ENCODE measurements at regions not wholly inside any gene's neighbourhood (a gene's known extent, or its start where the extent isn't known, plus 50 kb on each side); places are given as distances from the start of the nearest gene placed in this dataset.

GRCh38 chr20:60509407-60509806, 551.2 kb downstream of the CDH26 start:
- H3K36me3 ChIP-seq = no peaks in the 10 kb centered on the region
- H3K27me3 ChIP-seq (ENCODE audit: insufficient read depth, low read depth, severe bottlenecking) = peaks cover 54% of the 10 kb centered on the region
- DNase-seq = no peak
- TF ChIP-seq, protein P1, sequence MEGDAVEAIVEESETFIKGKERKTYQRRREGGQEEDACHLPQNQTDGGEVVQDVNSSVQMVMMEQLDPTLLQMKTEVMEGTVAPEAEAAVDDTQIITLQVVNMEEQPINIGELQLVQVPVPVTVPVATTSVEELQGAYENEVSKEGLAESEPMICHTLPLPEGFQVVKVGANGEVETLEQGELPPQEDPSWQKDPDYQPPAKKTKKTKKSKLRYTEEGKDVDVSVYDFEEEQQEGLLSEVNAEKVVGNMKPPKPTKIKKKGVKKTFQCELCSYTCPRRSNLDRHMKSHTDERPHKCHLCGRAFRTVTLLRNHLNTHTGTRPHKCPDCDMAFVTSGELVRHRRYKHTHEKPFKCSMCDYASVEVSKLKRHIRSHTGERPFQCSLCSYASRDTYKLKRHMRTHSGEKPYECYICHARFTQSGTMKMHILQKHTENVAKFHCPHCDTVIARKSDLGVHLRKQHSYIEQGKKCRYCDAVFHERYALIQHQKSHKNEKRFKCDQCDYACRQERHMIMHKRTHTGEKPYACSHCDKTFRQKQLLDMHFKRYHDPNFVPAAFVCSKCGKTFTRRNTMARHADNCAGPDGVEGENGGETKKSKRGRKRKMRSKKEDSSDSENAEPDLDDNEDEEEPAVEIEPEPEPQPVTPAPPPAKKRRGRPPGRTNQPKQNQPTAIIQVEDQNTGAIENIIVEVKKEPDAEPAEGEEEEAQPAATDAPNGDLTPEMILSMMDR (IDR thresholded peaks at IDR 0.05; ENCODE audit: low read depth, low read length) = no peak
- H3K9me3 ChIP-seq (ENCODE audit: severe bottlenecking) = no peaks in the 10 kb centered on the region
- no peak overlapping the region for H3K27ac ChIP-seq
- no peak overlapping the region for H3K4me3 ChIP-seq (ENCODE audit: low read depth, low read length)

DNA sequence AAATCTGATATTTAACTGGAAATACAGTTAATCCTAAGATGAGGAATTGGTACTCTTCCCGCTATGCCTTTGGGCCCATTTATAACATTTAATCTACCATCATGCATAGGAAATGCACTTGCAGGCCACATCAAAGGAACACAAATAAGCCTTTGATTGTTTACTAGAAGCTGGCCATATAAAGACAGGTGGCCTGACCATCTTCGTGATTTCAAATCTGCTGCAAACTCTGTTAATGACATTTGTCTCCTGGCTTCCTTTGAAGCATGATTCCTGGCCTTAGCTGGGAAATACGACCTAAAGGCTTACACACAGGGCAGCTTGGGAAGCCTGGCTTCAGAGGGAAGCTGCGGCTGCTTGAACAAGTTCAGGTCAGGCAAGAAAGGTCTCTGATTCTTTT, 552.1 kb downstream of the CDH26 start:
- no peak for DNase-seq
- Histone ChIP-seq H3K27ac (no peak overlapping the region), H3K36me3 (no peaks in the 10 kb centered on the region), H3K9me3 (ENCODE audit: severe bottlenecking) (no peaks in the 10 kb centered on the region), H3K4me3 (ENCODE audit: low read depth, low read length) (no peak overlapping the region), H3K27me3 (ENCODE audit: insufficient read depth, low read depth, severe bottlenecking) (peaks cover 49% of the 10 kb centered on the region)
- TF ChIP-seq, protein P1 (IDR thresholded peaks at IDR 0.05; ENCODE audit: low read depth, low read length) = no peak

- DNase-seq = no peak
- H3K36me3 ChIP-seq = no peaks in the 10 kb centered on the region
- peaks cover 53% of the 10 kb centered on the region for H3K27me3 ChIP-seq (ENCODE audit: insufficient read depth, low read depth, severe bottlenecking)
- TF ChIP-seq, protein P1 (IDR thresholded peaks at IDR 0.05; ENCODE audit: low read depth, low read length) = no peak
- H3K4me3 ChIP-seq (ENCODE audit: low read depth, low read length) = no peak overlapping the region
- H3K9me3 ChIP-seq (ENCODE audit: severe bottlenecking) = no peaks in the 10 kb centered on the region
- H3K27ac ChIP-seq = no peak overlapping the region
These were observed 554.2 kb downstream of the CDH26 start for GRCh38 chr20:60512443-60512842.

DNA sequence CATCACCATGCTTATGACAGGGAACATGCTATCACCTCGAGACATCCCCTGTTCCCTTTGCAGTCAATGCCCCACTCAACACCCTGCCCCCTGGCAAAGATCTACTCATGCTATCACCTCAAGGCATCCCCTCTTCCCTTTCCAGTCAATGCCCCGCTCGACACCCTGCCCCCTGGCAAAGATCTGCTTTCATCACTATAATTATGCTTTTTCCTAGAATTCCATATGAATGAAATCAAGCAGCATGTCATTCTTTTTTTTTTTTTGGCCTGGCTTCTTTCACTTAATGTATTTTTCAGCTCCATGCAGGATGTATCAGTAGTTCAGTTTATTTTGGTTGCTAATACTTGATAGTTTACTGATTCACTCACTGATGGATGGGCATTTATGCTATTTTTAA, 554.9 kb downstream of the CDH26 start:
- H3K36me3 ChIP-seq = no peaks in the 10 kb centered on the region
- no peak overlapping the region for H3K27ac ChIP-seq
- H3K4me3 ChIP-seq (ENCODE audit: low read depth, low read length) = no peak overlapping the region
- TF ChIP-seq, protein P1 (IDR thresholded peaks at IDR 0.05; ENCODE audit: low read depth, low read length) = no peak
- peaks cover 57% of the 10 kb centered on the region for H3K27me3 ChIP-seq (ENCODE audit: insufficient read depth, low read depth, severe bottlenecking)
- no peaks in the 10 kb centered on the region for H3K9me3 ChIP-seq (ENCODE audit: severe bottlenecking)
- DNase-seq = no peak

DNA sequence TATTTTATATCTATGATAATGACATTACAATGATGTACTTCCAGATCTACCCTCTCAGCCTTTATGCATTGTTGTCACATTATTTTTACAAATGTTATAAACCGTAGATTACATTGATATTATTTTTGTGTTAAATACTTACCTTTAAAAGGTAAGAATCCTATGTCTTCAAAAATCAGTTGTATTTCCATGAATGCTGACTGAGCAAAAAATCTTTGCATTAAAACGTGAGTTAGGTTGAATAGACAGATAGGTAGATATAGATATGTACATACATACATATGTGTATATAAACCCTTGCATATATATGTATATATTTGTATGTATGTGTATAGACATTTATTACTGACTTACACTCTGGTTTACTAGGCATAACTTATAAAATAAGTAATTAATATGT, 558.2 kb downstream of the CDH26 start:
- no peak overlapping the region for H3K4me3 ChIP-seq (ENCODE audit: low read depth, low read length)
- H3K27ac ChIP-seq = no peak overlapping the region
- DNase-seq = no peak
- H3K9me3 ChIP-seq (ENCODE audit: severe bottlenecking) = no peaks in the 10 kb centered on the region
- H3K36me3 ChIP-seq = no peaks in the 10 kb centered on the region
- TF ChIP-seq, protein P1 (IDR thresholded peaks at IDR 0.05; ENCODE audit: low read depth, low read length) = no peak
- H3K27me3 ChIP-seq (ENCODE audit: insufficient read depth, low read depth, severe bottlenecking) = peaks cover 44% of the 10 kb centered on the region

DNA sequence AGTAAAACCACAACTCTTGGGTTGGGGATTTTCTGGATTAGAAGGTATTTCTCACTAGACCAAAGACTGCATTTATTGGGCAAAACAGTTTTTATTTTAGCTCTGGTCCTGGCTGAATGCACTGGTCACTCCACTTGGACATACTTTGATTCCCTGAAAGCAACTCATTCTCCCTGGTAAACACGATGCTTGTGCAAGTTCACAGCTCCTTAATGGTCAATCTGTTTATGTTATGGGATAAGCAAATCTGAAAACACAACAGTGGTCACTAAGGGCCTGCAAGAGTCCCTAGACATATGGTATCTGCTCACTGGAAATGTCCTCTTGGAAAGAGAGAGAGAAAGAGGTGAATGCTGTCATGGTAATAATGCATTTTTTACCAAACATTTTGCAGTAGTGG, 559.8 kb downstream of the CDH26 start:
- no peak for DNase-seq
- TF ChIP-seq, protein P1 (IDR thresholded peaks at IDR 0.05; ENCODE audit: low read depth, low read length) = no peak
- Histone ChIP-seq H3K9me3 (ENCODE audit: severe bottlenecking) (no peaks in the 10 kb centered on the region), H3K36me3 (no peaks in the 10 kb centered on the region), H3K4me3 (ENCODE audit: low read depth, low read length) (no peak overlapping the region), H3K27me3 (ENCODE audit: insufficient read depth, low read depth, severe bottlenecking) (peaks cover 40% of the 10 kb centered on the region), H3K27ac (no peak overlapping the region)

Data from WERI-Rb-1 (cell line).